PC-9 (cell line): ENCODE measurements at regions not wholly inside any gene's neighbourhood (a gene's known extent, or its start where the extent isn't known, plus 50 kb on each side); places are given as distances from the start of the nearest gene placed in this dataset.

ENCODE experiments used
- BruUV-seq: library from RNA; stranded (reverse); fragments of 400-500 nt; replicated peaks from 2 replicates; lab custom pipeline; 2021; lab: Mats Ljungman, UMichigan
- CTCF ChIA-PET: fragments of 300-600 bp; sonication (Branson Sonifier 250); formaldehyde crosslinking; loops from one replicate; lab custom pipeline; 2022; ENCODE audit warnings: antibody characterized with exemption; lab: Charles Lee
- POLR2A ChIA-PET: fragments of 300-600 bp; sonication (Branson Sonifier 250); formaldehyde crosslinking; loops from one replicate; lab custom pipeline; 2022; ENCODE audit warnings: antibody characterized with exemption; ENCODE audit not compliant: unreplicated experiment; lab: Charles Lee
- DNase-seq, 2 experiments: peaks; one replicate each; pipeline versions ENCODE4 v3.0.0 to v3.0.0-alpha.2; 2015 to 2022; ENCODE audit warnings: mixed read lengths in 1 of 2
- H2AFZ ChIP-seq: fragments of 200-600 bp; sonication (generic); 2 replicates; pipeline ENCODE4 v1.8.1; 2017; ENCODE audit warnings: antibody characterized with exemption
- H3F3A ChIP-seq: fragments of 200-600 bp; sonication (generic); 2 replicates; pipeline ENCODE4 v1.8.1; 2017; ENCODE audit warnings: antibody characterized with exemption, mild to moderate bottlenecking, low read depth; ENCODE audit not compliant: insufficient read depth
- H3K27ac ChIP-seq: fragments of 200-600 bp; sonication (generic); 2 replicates; pipeline ENCODE4 v1.6.1; 2016; ENCODE audit warnings: mixed run types
- H3K27me3 ChIP-seq: fragments of 200-600 bp; sonication (generic); 2 replicates; pipeline ENCODE4 v1.6.1; 2016; ENCODE audit warnings: low read depth, mixed run types; ENCODE audit not compliant: insufficient read depth
- H3K36me3 ChIP-seq: fragments of 200-600 bp; sonication (generic); 2 replicates; pipeline ENCODE4 v1.6.1; 2016; ENCODE audit warnings: low read depth, mixed run types
- H3K4me1 ChIP-seq: fragments of 200-600 bp; sonication (generic); replicated peaks from 2 replicates; pipeline ENCODE4 v1.6.1; 2016; ENCODE audit warnings: mixed run types; ENCODE audit not compliant: insufficient read depth
- H3K4me2 ChIP-seq: fragments of 200-600 bp; sonication (generic); 2 replicates; pipeline ENCODE4 v1.6.1; 2017; ENCODE audit warnings: mixed run types
- H3K4me3 ChIP-seq: fragments of 200-600 bp; sonication (generic); 2 replicates; pipeline ENCODE4 v1.6.1; 2016; ENCODE audit warnings: mixed run types
- H3K79me2 ChIP-seq: fragments of 200-600 bp; sonication (generic); 2 replicates; pipeline ENCODE4 v1.6.1; 2017; ENCODE audit warnings: low read depth, mixed run types
- H3K9me2 ChIP-seq: fragments of 200-600 bp; sonication (generic); 2 replicates; pipeline ENCODE4 v1.8.1; 2017; ENCODE audit warnings: mild to moderate bottlenecking; ENCODE audit not compliant: insufficient read depth
- H3K9me3 ChIP-seq: fragments of 200-600 bp; sonication (generic); 2 replicates; pipeline ENCODE4 v1.8.1; 2016; ENCODE audit warnings: low read depth; ENCODE audit not compliant: insufficient read depth
- H4K20me1 ChIP-seq: fragments of 200-600 bp; sonication (generic); 2 replicates; pipeline ENCODE4 v1.8.1; 2017; ENCODE audit not compliant: insufficient read depth
- CTCF ChIP-seq: fragments of 200-600 bp; sonication (generic); conservative IDR thresholded peaks from 2 replicates; pipeline ENCODE4 v1.6.1; 2017; ENCODE audit warnings: mixed run types, antibody characterized with exemption, mild to moderate bottlenecking, moderate library complexity
- EZH2 ChIP-seq: fragments of 200-600 bp; sonication (generic); IDR thresholded peaks from 2 replicates; pipeline ENCODE4 v1.8.0; 2017; ENCODE audit warnings: antibody characterized with exemption, low read depth
- intact Hi-C: fragments of 100-400 bp; cut with micrococcal nuclease; formaldehyde crosslinking; loops from one replicate; pipeline ENCODE4 v1.10.0; 2022; ENCODE audit not compliant: unreplicated experiment

GRCh38 chr4:151952137-151952536 lies 191.3 kb upstream of the GATB start:
- H3K9me2 ChIP-seq: no peaks in the 10 kb centered on the region
- TF ChIP-seq CTCF (no peak), EZH2 (no peak)
- no peaks in the 10 kb centered on the region; the same call in 1 of the 2 replicates for H3K9me3 ChIP-seq
- no peaks in the 10 kb centered on the region for H3K79me2 ChIP-seq
- H3K4me1 ChIP-seq: peaks cover 6% of the 10 kb centered on the region
- no peaks in the 10 kb centered on the region for H3K36me3 ChIP-seq
- DNase-seq: no peak
- H2AFZ ChIP-seq: no peak overlapping the region
- no peaks in the 10 kb centered on the region for H4K20me1 ChIP-seq
- intact Hi-C loops: no loop called here
- no peaks in the 10 kb centered on the region for H3K27me3 ChIP-seq
- ChIA-PET CTCF (no interaction called here), POLR2A (no interaction called here)
- no peaks in the 10 kb centered on the region for H3F3A ChIP-seq
- no peak overlapping the region for H3K4me2 ChIP-seq
- no TSS peak for BruUV-seq
- H3K27ac ChIP-seq: no peak overlapping the region
- no peak overlapping the region for H3K4me3 ChIP-seq

- BruUV-seq: no TSS peak
Observed at GRCh38 chr4:151951671-151952050, 190.9 kb upstream of the GATB start.

DNA sequence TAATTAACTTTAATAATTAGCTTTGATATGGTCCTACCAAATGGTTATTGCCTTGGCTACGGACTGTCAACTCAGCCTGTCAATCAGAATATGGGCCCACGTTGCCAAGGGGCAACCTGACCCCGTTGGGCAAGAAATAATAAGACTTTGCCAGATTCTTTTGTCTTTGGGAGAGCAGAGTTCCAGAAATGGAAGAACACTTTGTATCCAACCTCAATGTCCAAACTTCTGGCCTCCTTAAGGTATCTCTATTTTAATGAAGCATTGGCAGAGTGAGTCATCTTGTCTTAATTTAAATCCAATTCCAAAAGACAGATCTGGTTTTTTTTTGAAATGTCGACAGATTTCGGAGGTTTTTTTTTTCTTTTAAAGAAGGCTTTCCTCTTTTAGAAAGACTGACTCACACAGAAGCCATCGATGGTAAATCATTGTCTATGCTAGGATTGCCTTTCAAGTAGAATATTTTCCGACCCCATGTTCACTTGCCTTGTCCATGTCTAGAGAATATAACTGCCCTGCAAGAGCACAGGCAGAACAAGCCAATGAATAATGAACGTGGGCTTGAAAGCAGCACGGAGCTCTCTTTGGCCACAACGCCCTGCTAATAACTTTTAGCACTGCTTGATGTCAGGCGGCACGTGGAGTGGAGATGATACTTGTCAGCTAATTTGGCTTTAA lies 190.3 kb upstream of the GATB start:
- POLR2A ChIA-PET: no interaction called here
- intact Hi-C loops: no loop called here
- BruUV-seq: no TSS peak
- Histone ChIP-seq H3K27me3 (no peaks in the 10 kb centered on the region), H4K20me1 (no peaks in the 10 kb centered on the region), H3K9me2 (no peaks in the 10 kb centered on the region), H3K79me2 (no peaks in the 10 kb centered on the region), H3K27ac (no peak overlapping the region), H3K4me2 (no peak overlapping the region), H3K9me3 (peaks cover 3% of the 10 kb centered on the region; the same call in 1 of the 2 replicates), H2AFZ (no peak overlapping the region), H3F3A (no peaks in the 10 kb centered on the region), H3K4me3 (no peak overlapping the region), H3K36me3 (no peaks in the 10 kb centered on the region), H3K4me1 (peaks cover under 1% of the 10 kb centered on the region)
- CTCF ChIA-PET: no interaction called here
- TF ChIP-seq EZH2 (no peak), CTCF (no peak)
- no peak for DNase-seq

More at GRCh38 chr4:151951671-151952050, 190.9 kb upstream of the GATB start:
- Histone ChIP-seq H4K20me1 (no peaks in the 10 kb centered on the region), H3K36me3 (no peaks in the 10 kb centered on the region), H3K27ac (no peak overlapping the region), H3K4me2 (no peak overlapping the region), H3K9me2 (no peaks in the 10 kb centered on the region), H3K4me1 (peaks cover 6% of the 10 kb centered on the region), H3K27me3 (no peaks in the 10 kb centered on the region), H3F3A (no peaks in the 10 kb centered on the region), H3K4me3 (no peak overlapping the region), H3K9me3 (peaks cover 2% of the 10 kb centered on the region; the same call in 1 of the 2 replicates), H3K79me2 (no peaks in the 10 kb centered on the region), H2AFZ (no peak overlapping the region)
- TF ChIP-seq EZH2 (no peak), CTCF (no peak)
- ChIA-PET POLR2A (no interaction called here), CTCF (no interaction called here)
- intact Hi-C loops: no loop called here
- DNase-seq: no peak
